IMR-90 (cell line): ENCODE measurements at regions not wholly inside any gene's neighbourhood (a gene's known extent, or its start where the extent isn't known, plus 50 kb on each side); places are given as distances from the start of the nearest gene placed in this dataset.

Experiments
- ATAC-seq: fragments of 200-7000 bp; cut with Tn5 transposase; 2 replicates; pipeline ENCODE4 v1.9.1; 2020; ENCODE audit warnings: low read depth, mild to moderate bottlenecking, moderate library complexity
- BruUV-seq: library from RNA; stranded (reverse); fragments of 400-500 nt; replicated peaks from 2 replicates; lab custom pipeline; 2021; lab: Mats Ljungman, UMichigan
- CTCF ChIA-PET: fragments of 300-600 bp; formaldehyde crosslinking; extraction: SDS; loops from one replicate; lab custom pipeline; 2021; ENCODE audit warnings: antibody characterized with exemption; lab: Yijun Ruan, JAX
- POLR2A ChIA-PET: fragments of 300-600 bp; sonication (Branson Sonifier 250); formaldehyde crosslinking; loops from one replicate; lab custom pipeline; 2022; ENCODE audit warnings: antibody characterized with exemption; ENCODE audit not compliant: unreplicated experiment; lab: Charles Lee
- DNase-seq: peaks from one replicate; pipeline ENCODE4 v3.0.0; 2013
- H2AFZ ChIP-seq: replicated peaks from 2 replicates; pipeline ENCODE3; 2013; ENCODE audit warnings: low read length, mild to moderate bottlenecking; ENCODE audit not compliant: poor library complexity
- H2AK5ac ChIP-seq: 2 replicates; pipeline ENCODE4 v1.6.1; 2013; ENCODE audit warnings: low read depth, low read length, inconsistent platforms
- H2AK9ac ChIP-seq: replicated peaks from 2 replicates; pipeline ENCODE3; 2013; ENCODE audit warnings: mild to moderate bottlenecking, low read depth, low read length, moderate library complexity; ENCODE audit not compliant: poor library complexity
- H2BK120ac ChIP-seq: 2 replicates; pipeline ENCODE4 v1.6.1; 2013; ENCODE audit warnings: low read depth, low read length, inconsistent platforms
- H2BK15ac ChIP-seq: 3 replicates; pipeline ENCODE4 v1.6.1; 2013; ENCODE audit warnings: low read depth, low read length, inconsistent platforms
- H2BK20ac ChIP-seq: 2 replicates; pipeline ENCODE4 v1.6.1; 2013; ENCODE audit warnings: low read depth, mild to moderate bottlenecking, inconsistent platforms, low read length, moderate library complexity
- H2BK5ac ChIP-seq: 2 replicates; pipeline ENCODE4 v1.6.1; 2013; ENCODE audit warnings: mild to moderate bottlenecking, low read depth, low read length, inconsistent platforms; ENCODE audit not compliant: poor library complexity, severe bottlenecking
- H3K14ac ChIP-seq: replicated peaks from 2 replicates; pipeline ENCODE4 v1.6.1; 2013; ENCODE audit warnings: low read depth, low read length, inconsistent platforms
- H3K18ac ChIP-seq: 2 replicates; pipeline ENCODE4 v1.6.1; 2013; ENCODE audit warnings: low read depth, low read length, control low read depth
- H3K23ac ChIP-seq: 2 replicates; pipeline ENCODE4 v1.6.1; 2013; ENCODE audit warnings: low read depth, low read length, inconsistent platforms
- H3K27ac ChIP-seq: 2 replicates; pipeline ENCODE4 v1.5.1; 2013; ENCODE audit warnings: mild to moderate bottlenecking, control low read depth, low read length; ENCODE audit not compliant: insufficient read depth
- H3K27me3 ChIP-seq: 2 replicates; pipeline ENCODE4 v1.6.1; 2013; ENCODE audit warnings: low read length; ENCODE audit not compliant: control insufficient read depth, insufficient read depth
- H3K36me3 ChIP-seq: 2 replicates; pipeline ENCODE4 v1.6.1; 2013; ENCODE audit warnings: low read length, mixed read lengths; ENCODE audit not compliant: control insufficient read depth, insufficient read depth
- H3K4ac ChIP-seq: 2 replicates; pipeline ENCODE4 v1.6.1; 2013; ENCODE audit warnings: low read depth, low read length, inconsistent platforms
- H3K4me1 ChIP-seq: 2 replicates; pipeline ENCODE4 v1.6.1; 2013; ENCODE audit warnings: low read length, mixed read lengths; ENCODE audit not compliant: control insufficient read depth, insufficient read depth
- H3K4me2 ChIP-seq: 2 replicates; pipeline ENCODE4 v1.6.1; 2013; ENCODE audit warnings: low read depth, mild to moderate bottlenecking, control low read depth, low read length, moderate library complexity
- H3K4me3 ChIP-seq: 2 replicates; pipeline ENCODE4 v1.5.1; 2013; ENCODE audit warnings: low read depth, mild to moderate bottlenecking, control low read depth, low read length, moderate library complexity; ENCODE audit not compliant: insufficient read depth
- H3K56ac ChIP-seq: 2 replicates; pipeline ENCODE4 v1.6.1; 2013; ENCODE audit warnings: low read length, inconsistent platforms; ENCODE audit not compliant: insufficient read depth; ENCODE audit errors: extremely low read depth
- H3K79me1 ChIP-seq, 2 experiments: 2 replicates each; pipeline ENCODE4 v1.6.1; 2013; ENCODE audit warnings: low read length in 2 of 2, inconsistent platforms in 1 of 2, low read depth in 1 of 2
- H3K9ac ChIP-seq: 2 replicates; pipeline ENCODE4 v1.6.1; 2013; ENCODE audit warnings: low read depth, low read length, control low read depth
- H3K9me1 ChIP-seq: 2 replicates; pipeline ENCODE4 v1.6.1; 2013; ENCODE audit warnings: low read length, inconsistent platforms; ENCODE audit not compliant: insufficient read depth
- H3K9me3 ChIP-seq: 2 replicates; pipeline ENCODE4 v1.6.1; 2013; ENCODE audit warnings: low read length; ENCODE audit not compliant: control insufficient read depth, insufficient read depth
- H4K20me1 ChIP-seq: 2 replicates; pipeline ENCODE4 v1.6.1; 2013; ENCODE audit warnings: low read length, inconsistent platforms; ENCODE audit not compliant: insufficient read depth
- H4K5ac ChIP-seq: 2 replicates; pipeline ENCODE4 v1.6.1; 2013; ENCODE audit warnings: mild to moderate bottlenecking, low read depth, low read length, control low read depth
- H4K8ac ChIP-seq, 2 experiments: 2 replicates each; pipeline ENCODE4 v1.6.1; 2013; ENCODE audit warnings: low read depth in 2 of 2, low read length in 2 of 2, control low read depth in 1 of 2, inconsistent platforms in 1 of 2
- H4K91ac ChIP-seq: 2 replicates; pipeline ENCODE4 v1.6.1; 2013; ENCODE audit warnings: low read depth, low read length, inconsistent platforms; ENCODE audit not compliant: insufficient read depth
- BHLHE40 ChIP-seq: fragments of 150-350 bp; IDR thresholded peaks from 2 replicates; pipeline ENCODE4 v1.6.1; 2016; ENCODE audit warnings: mild to moderate bottlenecking, low read depth, low read length
- CHD1 ChIP-seq: IDR thresholded peaks from 2 replicates; pipeline ENCODE4 v1.6.1; 2012; ENCODE audit warnings: low read depth, low read length, improper control_type of control experiment
- ELK1 ChIP-seq: fragments of 150-350 bp; IDR thresholded peaks from 2 replicates; pipeline ENCODE4 v1.6.1; 2016; ENCODE audit warnings: low read depth, mild to moderate bottlenecking, low read length, moderate library complexity, borderline replicate concordance
- MAFK ChIP-seq: IDR thresholded peaks from 2 replicates; pipeline ENCODE4 v1.6.1; 2012; ENCODE audit warnings: low read depth, low read length, improper control_type of control experiment
- MAZ ChIP-seq: IDR thresholded peaks from 2 replicates; pipeline ENCODE4 v1.6.1; 2012; ENCODE audit warnings: low read depth, mild to moderate bottlenecking, low read length, improper control_type of control experiment, moderate library complexity, borderline replicate concordance
- MXI1 ChIP-seq: IDR thresholded peaks from 2 replicates; pipeline ENCODE4 v1.6.1; 2012; ENCODE audit warnings: low read depth, mild to moderate bottlenecking, low read length, moderate library complexity, borderline replicate concordance
- NFE2L2 ChIP-seq: fragments of 150-350 bp; IDR thresholded peaks from 2 replicates; pipeline ENCODE4 v1.6.1; 2016; ENCODE audit warnings: low read depth, mild to moderate bottlenecking, low read length
- POLR2A ChIP-seq: IDR thresholded peaks from 2 replicates; pipeline ENCODE4 v1.6.1; 2012; ENCODE audit warnings: mild to moderate bottlenecking, low read depth, low read length
- RAD21 ChIP-seq: IDR thresholded peaks from 2 replicates; pipeline ENCODE4 v1.6.1; 2012; ENCODE audit warnings: low read length, improper control_type of control experiment
- RFX5 ChIP-seq: IDR thresholded peaks from 2 replicates; pipeline ENCODE4 v1.8.0; 2012; ENCODE audit warnings: low read depth, mild to moderate bottlenecking, low read length, moderate library complexity
- SMC3 ChIP-seq: fragments of 150-350 bp; IDR thresholded peaks from 2 replicates; pipeline ENCODE4 v1.6.1; 2016; ENCODE audit warnings: low read depth, mild to moderate bottlenecking, antibody characterized with exemption, low read length, moderate library complexity
- WGBS, 2 experiments: methylation state at CpG; one replicate each; pipeline versions ENCODE4 v1.1.5 to v1.1.7; 2013; ENCODE audit warnings: missing lambda C conversion rate in 2 of 2; ENCODE audit not compliant: insufficient read length in 1 of 2; ENCODE audit errors: extremely low coverage in 2 of 2; 5-methylcytosine and 5-hydroxymethylcytosine counted together
- dilution Hi-C: fragments of 300-500 bp; cut with HindIII; formaldehyde crosslinking; loops from one replicate; pipeline ENCODE4 v1.14.3; 2018; ENCODE audit warnings: low sequenced_read_pairs; ENCODE audit not compliant: unreplicated experiment
- in situ Hi-C: fragments of 300-500 bp; cut with MboI; formaldehyde crosslinking; loops from 3 replicates; pipeline ENCODE4 v1.14.3; 2019; ENCODE audit warnings: low sequenced_read_pairs, inconsistent platforms, mixed read lengths
- intact Hi-C: fragments of 100-400 bp; cut with micrococcal nuclease; formaldehyde crosslinking; loops from 2 replicates; pipeline ENCODE4 v1.10.0; 2022
- TF ChIP-seq, protein P1 (sequence below): conservative IDR thresholded peaks from 2 replicates; pipeline ENCODE4 v1.5.1; 2012; ENCODE audit warnings: mild to moderate bottlenecking, low read depth, low read length, improper control_type of control experiment

DNA sequence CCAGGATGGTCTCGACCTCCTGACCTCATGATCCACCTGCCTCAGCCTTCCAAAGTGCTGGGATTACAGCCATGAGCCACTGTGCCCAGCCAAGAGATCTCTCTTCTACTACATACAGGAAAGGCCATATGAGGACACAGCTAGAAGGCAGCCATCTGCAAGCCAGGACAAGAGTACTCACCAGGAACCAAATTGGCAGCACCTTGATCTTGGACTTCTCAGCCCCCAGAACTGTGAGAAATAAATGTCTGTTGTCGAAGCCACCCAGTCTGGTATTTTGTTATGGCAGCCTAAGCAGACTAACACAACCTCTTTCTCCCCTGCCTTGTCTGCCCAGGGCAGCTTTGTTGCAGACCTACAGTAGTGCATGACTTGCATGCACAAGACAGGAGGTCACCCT lies 211.3 kb upstream of the HAAO start:
- H3K9ac ChIP-seq, result no peak overlapping the region
- H3K79me1 ChIP-seq, result no peaks in the 10 kb centered on the region
- no peak overlapping the region for H2BK5ac ChIP-seq
- DNase-seq (no peak), ATAC-seq (no peak)
- no peak overlapping the region for H3K23ac ChIP-seq
- no peak overlapping the region for H2AFZ ChIP-seq
- dilution Hi-C loops (no loop called here), in situ Hi-C loops (no loop called here), intact Hi-C loops (no loop called here)
- H2BK120ac ChIP-seq, result no peak overlapping the region
- H3K9me1 ChIP-seq, result peaks cover 3% of the 10 kb centered on the region; the same call in 1 of the 2 replicates
- no peak overlapping the region for H3K14ac ChIP-seq
- no peak overlapping the region for H4K5ac ChIP-seq
- no peaks in the 10 kb centered on the region for H3K27me3 ChIP-seq
- no peak overlapping the region for H2BK20ac ChIP-seq
- H3K4ac ChIP-seq, result no peak overlapping the region
- no peak overlapping the region for H3K4me3 ChIP-seq
- H3K4me1 ChIP-seq, result no peaks in the 10 kb centered on the region
- H3K27ac ChIP-seq, result no peak overlapping the region
- CTCF ChIA-PET, result no interaction called here
- H3K18ac ChIP-seq, result no peak overlapping the region
- H3K36me3 ChIP-seq, result no peaks in the 10 kb centered on the region
- no peak overlapping the region for H4K91ac ChIP-seq
- peaks cover 3% of the 10 kb centered on the region; the same call in 1 of the 2 replicates for H3K9me3 ChIP-seq
- H3K4me2 ChIP-seq, result no peak overlapping the region
- H4K8ac ChIP-seq, result no peak overlapping the region
- no TSS peak for BruUV-seq
- H4K20me1 ChIP-seq, result no peaks in the 10 kb centered on the region
- POLR2A ChIA-PET, result no interaction called here
- no CpG with 5 or more reads among the region's 2 CpGs for WGBS, 2 experiments
- H2BK15ac ChIP-seq, result no peak overlapping the region
- H2AK5ac ChIP-seq, result no peak overlapping the region
- no peak overlapping the region for H2AK9ac ChIP-seq
- TF ChIP-seq MXI1 (no peak), SMC3 (no peak), BHLHE40 (no peak), NFE2L2 (no peak), MAFK (no peak), CHD1 (no peak), RFX5 (no peak), POLR2A (no peak), ELK1 (no peak), RAD21 (no peak), MAZ (no peak)
- TF ChIP-seq, protein P1, sequence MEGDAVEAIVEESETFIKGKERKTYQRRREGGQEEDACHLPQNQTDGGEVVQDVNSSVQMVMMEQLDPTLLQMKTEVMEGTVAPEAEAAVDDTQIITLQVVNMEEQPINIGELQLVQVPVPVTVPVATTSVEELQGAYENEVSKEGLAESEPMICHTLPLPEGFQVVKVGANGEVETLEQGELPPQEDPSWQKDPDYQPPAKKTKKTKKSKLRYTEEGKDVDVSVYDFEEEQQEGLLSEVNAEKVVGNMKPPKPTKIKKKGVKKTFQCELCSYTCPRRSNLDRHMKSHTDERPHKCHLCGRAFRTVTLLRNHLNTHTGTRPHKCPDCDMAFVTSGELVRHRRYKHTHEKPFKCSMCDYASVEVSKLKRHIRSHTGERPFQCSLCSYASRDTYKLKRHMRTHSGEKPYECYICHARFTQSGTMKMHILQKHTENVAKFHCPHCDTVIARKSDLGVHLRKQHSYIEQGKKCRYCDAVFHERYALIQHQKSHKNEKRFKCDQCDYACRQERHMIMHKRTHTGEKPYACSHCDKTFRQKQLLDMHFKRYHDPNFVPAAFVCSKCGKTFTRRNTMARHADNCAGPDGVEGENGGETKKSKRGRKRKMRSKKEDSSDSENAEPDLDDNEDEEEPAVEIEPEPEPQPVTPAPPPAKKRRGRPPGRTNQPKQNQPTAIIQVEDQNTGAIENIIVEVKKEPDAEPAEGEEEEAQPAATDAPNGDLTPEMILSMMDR, result no peak
- no peak overlapping the region for H3K56ac ChIP-seq
